Ovary (tissue), 7 donors: ENCODE measurements at regions not wholly inside any gene's neighbourhood (a gene's known extent, or its start where the extent isn't known, plus 50 kb on each side); places are given as distances from the start of the nearest gene placed in this dataset.
A peak's percentile ranks its signal among the peaks of the same experiment; 100 is the strongest.
"Not testable (repeated sequence)": the region's sequence is repeated elsewhere in the genome, so short reads cannot be mapped to it uniquely, and the experiment has no call there.

Source experiments
- DNase-seq, 5 donors: peaks; one replicate each; pipeline ENCODE4 v3.0.0-alpha.2; 2019 to 2020
- H3K27ac ChIP-seq, 2 donors: fragments of 200-600 bp; one replicate each; pipeline versions ENCODE4 v1.5.1 to v1.8.0; 2019 to 2022
- H3K27me3 ChIP-seq: fragments of 200-600 bp; one replicate; pipeline ENCODE4 v1.8.0; 2022
- H3K36me3 ChIP-seq: fragments of 200-600 bp; sonication (generic); one replicate; pipeline ENCODE4 v1.5.1; 2019
- H3K4me1 ChIP-seq: one replicate; pipeline ENCODE4 v1.8.1; 2013; ENCODE audit warnings: mild to moderate bottlenecking, moderate library complexity; ENCODE audit not compliant: insufficient read depth
- H3K4me3 ChIP-seq: fragments of 200-600 bp; sonication (generic); one replicate; pipeline ENCODE4 v1.5.1; 2017
- H3K9me3 ChIP-seq, 2 donors: fragments of 200-600 bp in 1 of 2; sonication (generic) in 1 of 2; one replicate each; pipeline versions ENCODE4 v1.5.1 to v1.8.1; 2013 to 2019; ENCODE audit warnings: mild to moderate bottlenecking in 1 of 2, moderate library complexity in 1 of 2
- CTCF ChIP-seq, 3 donors: fragments of 450-650 bp in 2 of 3; fragments of 200-600 bp in 1 of 3; IDR thresholded peaks; one replicate each; pipeline versions ENCODE4 v1.5.1 to v1.8.0; 2016 to 2022; ENCODE audit warnings: antibody characterized with exemption in 3 of 3, mild to moderate bottlenecking in 1 of 3
- EP300 ChIP-seq: sonication (generic); formaldehyde crosslinking; IDR thresholded peaks from one replicate; pipeline ENCODE4 v1.6.1; 2017; ENCODE audit warnings: antibody characterized with exemption
- POLR2A ChIP-seq: fragments of 450-650 bp; IDR thresholded peaks from one replicate; pipeline ENCODE4 v1.6.1; 2017; ENCODE audit warnings: antibody characterized with exemption, mild to moderate bottlenecking, moderate library complexity
- WGBS, 3 donors: extraction: QIAGEN DNeasy Blood & Tissue Kit in 1 of 3; methylation state at CpG; one replicate each; pipeline versions ENCODE4 v1.1.5 to v1.1.7; 2013 to 2017; 5-methylcytosine and 5-hydroxymethylcytosine counted together
- intact Hi-C, 4 donors: fragments of 100-400 bp; cut with DNase I; formaldehyde crosslinking; loops; one replicate each; pipeline versions ENCODE4 v1.11.0 to v1.15.1; 2022 to 2023
- donor health status: DM: no; HTN: no; CAD: no; lungs with moderate emphysema.
- donor health status: DM: no; HTN: no; CAD: no.
- donor health status: Bipolar disorder and iron deficiency.
- donor health status: DM: no; HTN: no; CAD: no.
- donor health status: DM: yes; HTN: yes; CAD: no.

GRCh38 chr6:151692216-151692615 is 115.3 kb upstream of the ESR1 start:
- H3K27me3 ChIP-seq = no peaks in the 10 kb centered on the region
- H3K9me3 ChIP-seq = no peaks in the 10 kb centered on the region
- H3K4me3 ChIP-seq = peak overlapping the region; percentile 7
- DNase-seq = no peak
- H3K27ac ChIP-seq = peak overlapping the region in 1 of 2 donors; percentile 88
- WGBS, 3 donors = 12 to 33% (median 19%) methylated on average over 4 of the region's 4 CpGs
- H3K4me1 ChIP-seq = peaks cover 3% of the 10 kb centered on the region
- TF ChIP-seq CTCF (IDR thresholded peaks at IDR 0.05) (no peak), EP300 (no peak), POLR2A (no peak)
- intact Hi-C loops = loop anchor here in 3 of 4 donors (5.0 to 10.0 kb wide), 4 partner anchors 63 to 573 kb away; no protein-coding TSS in a partner anchor
- no peaks in the 10 kb centered on the region for H3K36me3 ChIP-seq

- H3K36me3 ChIP-seq = no peaks in the 10 kb centered on the region
- no peaks in the 10 kb centered on the region for H3K27me3 ChIP-seq
- WGBS, 3 donors = 92 to 94% (median 93%) methylated on average over 5 of the region's 5 CpGs
- H3K9me3 ChIP-seq = no peaks in the 10 kb centered on the region
- peaks cover 5% of the 10 kb centered on the region for H3K4me1 ChIP-seq
- no peak overlapping the region for H3K27ac ChIP-seq
- no peak overlapping the region for H3K4me3 ChIP-seq
- intact Hi-C loops = loop anchor here in 3 of 4 donors (5.0 to 10.0 kb wide), 4 partner anchors 61 to 571 kb away; no protein-coding TSS in a partner anchor
- DNase-seq = no peak
- TF ChIP-seq POLR2A = no peak
- TF ChIP-seq CTCF (IDR thresholded peaks at IDR 0.05) = no peak
- TF ChIP-seq EP300 = no peak
These were observed 114.1 kb upstream of the ESR1 start for GRCh38 chr6:151693366-151693765.

- TF ChIP-seq EP300 (no peak), CTCF (IDR thresholded peaks at IDR 0.05) (no peak)
- DNase-seq = no peak
- Histone ChIP-seq H3K27ac (no peak overlapping the region), H3K9me3 (no peaks in the 10 kb centered on the region), H3K4me3 (no peak overlapping the region), H3K27me3 (no peaks in the 10 kb centered on the region), H3K4me1 (peaks cover 7% of the 10 kb centered on the region), H3K36me3 (no peaks in the 10 kb centered on the region)
- intact Hi-C loops = loop anchor here in 2 of 4 donors (10.0 kb wide), 2 partner anchors 60 to 570 kb away; no protein-coding TSS in a partner anchor
These were observed 112.3 kb upstream of the ESR1 start for GRCh38 chr6:151695156-151695555.

- 97 to 98% (median 97%) methylated on average over 4 of the region's 4 CpGs for WGBS, 3 donors
- not testable (repeated sequence) for DNase-seq
- intact Hi-C loops = loop anchor here in 2 of 4 donors (10.0 kb wide), 2 partner anchors 58 to 568 kb away; no protein-coding TSS in a partner anchor
These were observed 111.2 kb upstream of the ESR1 start for GRCh38 chr6:151696302-151696701.

GRCh38 chr6:151698931-151699700 is 108.4 kb upstream of the ESR1 start:
- 11 to 13% (median 11%) methylated on average over 5 of the region's 5 CpGs for WGBS, 3 donors
- intact Hi-C loops = loop anchor here in 2 of 4 donors (10.0 kb wide), 2 partner anchors 56 to 566 kb away; no protein-coding TSS in a partner anchor
- no peak for TF ChIP-seq POLR2A
- no peak for TF ChIP-seq EP300
- no peak for TF ChIP-seq CTCF (IDR thresholded peaks at IDR 0.05)

More at GRCh38 chr6:151696302-151696701, 111.2 kb upstream of the ESR1 start:
- H3K9me3 ChIP-seq, H3K27me3 ChIP-seq, H3K27ac ChIP-seq, H3K36me3 ChIP-seq, H3K4me3 ChIP-seq: not testable (repeated sequence)
- peaks cover 11% of the 10 kb centered on the region for H3K4me1 ChIP-seq

More at GRCh38 chr6:151698931-151699700, 108.4 kb upstream of the ESR1 start:
- DNase-seq = no peak
- Histone ChIP-seq H3K27ac (peak overlapping the region in 1 of 2 donors; percentile 54), H3K4me3 (no peak overlapping the region), H3K4me1 (peaks cover 12% of the 10 kb centered on the region), H3K27me3 (no peaks in the 10 kb centered on the region), H3K9me3 (no peaks in the 10 kb centered on the region), H3K36me3 (no peaks in the 10 kb centered on the region)
